Lower leg skin (tissue), 3 donors: ENCODE measurements at regions not wholly inside any gene's neighbourhood (a gene's known extent, or its start where the extent isn't known, plus 50 kb on each side); places are given as distances from the start of the nearest gene placed in this dataset.

Experiments used
- CTCF ChIP-seq, 3 donors: fragments of 450-650 bp; IDR thresholded peaks; one replicate each; pipeline ENCODE4 v1.5.1; 2016; ENCODE audit warnings: antibody characterized with exemption in 3 of 3, mild to moderate bottlenecking in 3 of 3, moderate library complexity in 2 of 3
- POLR2A ChIP-seq, 2 donors: fragments of 450-650 bp; IDR thresholded peaks; one replicate each; pipeline ENCODE4 v1.6.1; 2016 to 2017; ENCODE audit warnings: antibody characterized with exemption in 2 of 2, mild to moderate bottlenecking in 1 of 2, moderate library complexity in 1 of 2

- TF ChIP-seq CTCF (IDR thresholded peaks at IDR 0.05): no peak
- TF ChIP-seq POLR2A (IDR thresholded peaks at IDR 0.05): no peak
Observed at GRCh38 chr13:77838271-77838670, 80.4 kb downstream of the EDNRB start.
